GM03348 (cell line): ENCODE measurements at regions not wholly inside any gene's neighbourhood (a gene's known extent, or its start where the extent isn't known, plus 50 kb on each side); places are given as distances from the start of the nearest gene placed in this dataset.

Experiments used
- DNase-seq: peaks from one replicate; pipeline ENCODE4 v3.0.0; 2012; ENCODE audit warnings: low spot score

- no peak for DNase-seq
Observed at GRCh38 chr3:28646435-28646834, 297.8 kb upstream of the AZI2 start.

GRCh38 chr3:28649266-28649665 lies 300.6 kb upstream of the AZI2 start:
- DNase-seq, result no peak

- no peak for DNase-seq
Observed at GRCh38 chr3:28651159-28651558, 302.5 kb upstream of the AZI2 start.

- DNase-seq, result no peak
Observed at GRCh38 chr3:28664123-28664522, 315.5 kb upstream of the AZI2 start.

- peak; percentile 64 for DNase-seq
Observed at GRCh38 chr3:28667646-28668621, 319.3 kb upstream of the AZI2 start.

- DNase-seq, result no peak
Observed at GRCh38 chr3:28669870-28670269, 321.2 kb upstream of the AZI2 start.

GRCh38 chr3:28672406-28672805 lies 323.8 kb upstream of the AZI2 start:
- no peak for DNase-seq

GRCh38 chr3:28673446-28673845 lies 324.8 kb upstream of the AZI2 start:
- DNase-seq, result no peak

- no peak for DNase-seq
Observed at GRCh38 chr3:28674212-28674611, 325.6 kb upstream of the AZI2 start.

GRCh38 chr3:28677581-28677980 lies 329.0 kb upstream of the AZI2 start:
- DNase-seq, result no peak

- no peak for DNase-seq
Observed at GRCh38 chr3:28678086-28678485, 329.5 kb upstream of the AZI2 start.

- DNase-seq, result no peak
Observed at GRCh38 chr3:28680050-28680449, 331.4 kb upstream of the AZI2 start.

- DNase-seq, result peak; percentile 4
Observed at GRCh38 chr3:28682121-28682520, 333.5 kb upstream of the AZI2 start.

GRCh38 chr3:28690176-28690575 lies 341.6 kb upstream of the AZI2 start:
- no peak for DNase-seq

- no peak for DNase-seq
Observed at GRCh38 chr3:28698706-28699105, 350.1 kb upstream of the AZI2 start.

- no peak for DNase-seq
Observed at GRCh38 chr3:28699283-28699682, 350.7 kb upstream of the AZI2 start.

GRCh38 chr3:28700728-28701127 lies 352.1 kb upstream of the AZI2 start:
- DNase-seq, result no peak

- DNase-seq, result no peak
Observed at GRCh38 chr3:28703843-28704242, 355.2 kb upstream of the AZI2 start.

- no peak for DNase-seq
Observed at GRCh38 chr3:28711293-28711692, 362.7 kb upstream of the AZI2 start.

- no peak for DNase-seq
Observed at GRCh38 chr3:28716939-28717338, 368.3 kb upstream of the AZI2 start.

GRCh38 chr3:28718074-28718849 lies 369.6 kb upstream of the AZI2 start:
- DNase-seq, result no peak

- peak; percentile 40 for DNase-seq
Observed at GRCh38 chr3:28726840-28727239, 378.2 kb upstream of the AZI2 start.

GRCh38 chr3:28727307-28727706 lies 378.7 kb upstream of the AZI2 start:
- no peak for DNase-seq
